Vagina (tissue), 2 donors: ENCODE measurements at regions not wholly inside any gene's neighbourhood (a gene's known extent, or its start where the extent isn't known, plus 50 kb on each side); places are given as distances from the start of the nearest gene placed in this dataset.

ENCODE experiments used
- POLR2A ChIP-seq, 2 donors: fragments of 450-650 bp; IDR thresholded peaks; one replicate each; pipeline ENCODE4 v1.6.1; 2017; ENCODE audit warnings: antibody characterized with exemption in 2 of 2, mild to moderate bottlenecking in 2 of 2, moderate library complexity in 2 of 2
- TF ChIP-seq, protein P1 (sequence below), 3 experiments: fragments of 450-650 bp in 2 of 3; fragments of 200-600 bp in 1 of 3; sonication (generic) in 1 of 3; IDR thresholded peaks; one replicate each; pipeline ENCODE4 v1.5.1; 2017 to 2019; ENCODE audit warnings: antibody characterized with exemption in 3 of 3, mild to moderate bottlenecking in 2 of 3, moderate library complexity in 2 of 3

DNA sequence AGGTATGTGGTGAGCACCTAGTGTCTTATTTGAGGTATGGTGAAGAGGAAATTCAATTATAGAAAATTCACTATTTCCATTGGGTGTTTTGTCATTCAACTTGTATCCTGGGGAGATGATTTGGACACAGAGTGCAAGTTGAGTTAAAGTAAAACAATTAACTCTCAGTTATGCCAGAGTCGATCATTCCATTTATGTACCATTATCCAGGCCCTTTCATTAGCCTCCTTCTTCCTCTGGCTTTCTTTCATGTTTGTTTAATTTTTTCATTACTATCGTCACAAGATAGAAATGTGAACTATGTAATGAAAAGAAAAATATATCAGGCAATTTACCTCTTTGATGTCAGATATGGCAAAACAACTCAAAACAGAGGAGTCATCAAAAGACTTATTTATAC, 1347.2 kb upstream of the NUDT12 start:
- TF ChIP-seq, protein P1, sequence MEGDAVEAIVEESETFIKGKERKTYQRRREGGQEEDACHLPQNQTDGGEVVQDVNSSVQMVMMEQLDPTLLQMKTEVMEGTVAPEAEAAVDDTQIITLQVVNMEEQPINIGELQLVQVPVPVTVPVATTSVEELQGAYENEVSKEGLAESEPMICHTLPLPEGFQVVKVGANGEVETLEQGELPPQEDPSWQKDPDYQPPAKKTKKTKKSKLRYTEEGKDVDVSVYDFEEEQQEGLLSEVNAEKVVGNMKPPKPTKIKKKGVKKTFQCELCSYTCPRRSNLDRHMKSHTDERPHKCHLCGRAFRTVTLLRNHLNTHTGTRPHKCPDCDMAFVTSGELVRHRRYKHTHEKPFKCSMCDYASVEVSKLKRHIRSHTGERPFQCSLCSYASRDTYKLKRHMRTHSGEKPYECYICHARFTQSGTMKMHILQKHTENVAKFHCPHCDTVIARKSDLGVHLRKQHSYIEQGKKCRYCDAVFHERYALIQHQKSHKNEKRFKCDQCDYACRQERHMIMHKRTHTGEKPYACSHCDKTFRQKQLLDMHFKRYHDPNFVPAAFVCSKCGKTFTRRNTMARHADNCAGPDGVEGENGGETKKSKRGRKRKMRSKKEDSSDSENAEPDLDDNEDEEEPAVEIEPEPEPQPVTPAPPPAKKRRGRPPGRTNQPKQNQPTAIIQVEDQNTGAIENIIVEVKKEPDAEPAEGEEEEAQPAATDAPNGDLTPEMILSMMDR (IDR thresholded peaks at IDR 0.05) = no peak
- no peak for TF ChIP-seq POLR2A (IDR thresholded peaks at IDR 0.05)
